K562 (cell line): ENCODE measurements at regions not wholly inside any gene's neighbourhood (a gene's known extent, or its start where the extent isn't known, plus 50 kb on each side); places are given as distances from the start of the nearest gene placed in this dataset.

ENCODE experiments used
- ATAC-seq: fragments of 200-7000 bp; cut with Tn5 transposase; 3 replicates; pipeline ENCODE4 v1.9.1; 2020; ENCODE audit warnings: moderate library complexity
- BruUV-seq: library from RNA; stranded (reverse); fragments of 400-500 nt; replicated peaks from 2 replicates; lab custom pipeline; 2021; lab: Mats Ljungman, UMichigan
- CTCF ChIA-PET: fragments of 300-600 bp; formaldehyde crosslinking; extraction: SDS; loops from one replicate; lab custom pipeline; 2021; ENCODE audit warnings: low intra/inter-chr PET ratio; lab: Yijun Ruan, JAX
- POLR2A ChIA-PET: fragments of 300-600, 350-650 bp; sonication (Branson Sonifier 250); formaldehyde crosslinking; extraction: SDS; loops from one replicate; lab custom pipeline; 2021; ENCODE audit warnings: antibody characterized with exemption, inconsistent platforms; lab: Yijun Ruan, JAX
- DNase-seq, 4 experiments: peaks; one replicate each; pipeline versions ENCODE4 v3.0.0 to v3.0.0-alpha.2; 2011 to 2018; ENCODE audit warnings: low spot score in 3 of 4, mixed read lengths in 3 of 4; ENCODE audit errors: extremely low read depth in 1 of 4
- FAIRE-seq: peaks from 2 replicates; lab custom pipeline; 2011; peaks lifted over from hg19 to GRCh38; lab: Jason Lieb, UNC
- H2AFZ ChIP-seq: 2 replicates; pipeline ENCODE4 v1.6.0; 2011; ENCODE audit warnings: low read depth, low read length, control low read depth, inconsistent platforms
- H3K27ac ChIP-seq: fragments of 200-600 bp; 3 replicates; pipeline ENCODE4 v1.8.0; 2011; ENCODE audit warnings: low read depth, mild to moderate bottlenecking, control low read depth, inconsistent platforms, low read length, moderate library complexity, mixed read lengths; ENCODE audit errors: extremely low read depth
- H3K27me3 ChIP-seq, 2 experiments: fragments of 300-600 bp in 1 of 2; 2 replicates in 1 of 2; 3 replicates in 1 of 2; pipeline versions ENCODE4 v1.6.0 to v1.8.0; 2011; ENCODE audit warnings: inconsistent platforms in 2 of 2, low read length in 2 of 2, mild to moderate bottlenecking in 1 of 2, mixed read lengths in 1 of 2, moderate library complexity in 1 of 2; ENCODE audit not compliant: control insufficient read depth in 2 of 2, insufficient read depth in 2 of 2
- H3K36me3 ChIP-seq: fragments of 300-600 bp; 3 replicates; pipeline ENCODE4 v1.8.0; 2011; ENCODE audit warnings: mild to moderate bottlenecking, low read length, inconsistent platforms; ENCODE audit not compliant: control insufficient read depth, insufficient read depth
- H3K4me1 ChIP-seq, 2 experiments: fragments of 200-600 bp in 1 of 2; replicated peaks in 1 of 2; 2 replicates in 1 of 2; 3 replicates in 1 of 2; pipeline versions ENCODE4 v1.5.1 to v1.8.0; 2011; ENCODE audit warnings: inconsistent platforms in 2 of 2, low read length in 2 of 2, mild to moderate bottlenecking in 1 of 2, mixed read lengths in 1 of 2, moderate library complexity in 1 of 2; ENCODE audit not compliant: control insufficient read depth in 2 of 2, insufficient read depth in 2 of 2
- H3K4me2 ChIP-seq: 2 replicates; pipeline ENCODE4 v1.6.1; 2011; ENCODE audit warnings: low read length, control low read depth, inconsistent platforms, mixed read lengths; ENCODE audit not compliant: insufficient read depth
- H3K4me3 ChIP-seq: fragments of 200-600 bp; sonication (generic), shearing (Covaris generic); 2 replicates; pipeline ENCODE4 v1.5.1; 2016; ENCODE audit warnings: control low read depth, inconsistent platforms
- H3K79me2 ChIP-seq: fragments of 200-600 bp; 3 replicates; pipeline ENCODE4 v1.8.0; 2011; ENCODE audit warnings: low read length, inconsistent platforms; ENCODE audit not compliant: control insufficient read depth, insufficient read depth
- H3K9ac ChIP-seq, 2 experiments: 2 replicates each; pipeline versions ENCODE4 v1.6.0 to v1.6.1; 2011; ENCODE audit warnings: low read depth in 2 of 2, low read length in 2 of 2, control low read depth in 1 of 2, inconsistent platforms in 1 of 2, mild to moderate bottlenecking in 1 of 2, mixed read lengths in 1 of 2; ENCODE audit not compliant: insufficient read depth in 1 of 2
- H3K9me1 ChIP-seq: one replicate; pipeline ENCODE4 v1.6.0; 2011; ENCODE audit warnings: inconsistent platforms, mild to moderate bottlenecking, low read length, moderate library complexity; ENCODE audit not compliant: control insufficient read depth, insufficient read depth
- H3K9me3 ChIP-seq: replicated peaks from 2 replicates; pipeline ENCODE4 v1.5.1; 2011; ENCODE audit warnings: low read depth, low read length, inconsistent platforms; ENCODE audit not compliant: control insufficient read depth, insufficient read depth
- H4K20me1 ChIP-seq: replicated peaks from 2 replicates; pipeline ENCODE4 v1.6.1; 2011; ENCODE audit warnings: low read length, inconsistent platforms, mixed read lengths; ENCODE audit not compliant: control insufficient read depth, insufficient read depth
- CREB3 ChIP-seq: fragments of 450-650 bp; conservative IDR thresholded peaks from 2 replicates; pipeline ENCODE4 v1.6.1; 2016; ENCODE audit warnings: missing genetic modification characterization, low read depth, mild to moderate bottlenecking, missing compliant biosample characterization, moderate library complexity
- CTCF ChIP-seq, 3 experiments: IDR thresholded peaks in 2 of 3; conservative IDR thresholded peaks in 1 of 3; 2 replicates each; pipeline ENCODE4 v1.5.1; 2011 to 2012; ENCODE audit warnings: low read length in 3 of 3, mild to moderate bottlenecking in 3 of 3, control low read depth in 2 of 3, improper control_type of control experiment in 1 of 3, inconsistent platforms in 1 of 3, low read depth in 1 of 3, mixed read lengths in 1 of 3, moderate library complexity in 1 of 3; ENCODE audit not compliant: insufficient read depth in 2 of 3
- ETV1 ChIP-seq: fragments of 450-650 bp; conservative IDR thresholded peaks from 2 replicates; pipeline ENCODE4 v1.6.1; 2016; ENCODE audit warnings: missing genetic modification characterization, control low read depth, low read depth, missing compliant biosample characterization
- HNRNPL ChIP-seq: fragments of 200-400 bp; formaldehyde crosslinking; IDR thresholded peaks from 2 replicates; pipeline ENCODE4 v1.6.1; 2017; ENCODE audit warnings: low read depth, mild to moderate bottlenecking, low read length
- NR2F6 ChIP-seq: fragments of 450-650 bp; formaldehyde crosslinking; IDR thresholded peaks from 2 replicates; pipeline ENCODE4 v1.4.0; 2020; ENCODE audit warnings: mild to moderate bottlenecking
- SMAD2 ChIP-seq: fragments of 150-350 bp; IDR thresholded peaks from 2 replicates; pipeline ENCODE4 v1.6.1; 2014; ENCODE audit warnings: low read depth, mild to moderate bottlenecking, low read length
- SMC3 ChIP-seq: conservative IDR thresholded peaks from 2 replicates; pipeline ENCODE4 v1.6.1; 2011; ENCODE audit warnings: low read depth, low read length, improper control_type of control experiment; ENCODE audit not compliant: insufficient read depth
- TGIF2 ChIP-seq: sonication (generic); formaldehyde crosslinking; IDR thresholded peaks from 2 replicates; pipeline ENCODE4 v1.8.1; 2022; ENCODE audit warnings: mild to moderate bottlenecking, missing genetic modification reagents, moderate library complexity
- USF2 ChIP-seq: sonication (generic); formaldehyde crosslinking; IDR thresholded peaks from 2 replicates; pipeline ENCODE4 v1.5.0; 2020; ENCODE audit warnings: missing genetic modification reagents
- ZNF253 ChIP-seq: fragments of 250-450 bp; sonication (Bioruptor Pico); conservative IDR thresholded peaks from 2 replicates; pipeline ENCODE4 v1.6.1; 2021; ENCODE audit warnings: mild to moderate bottlenecking
- ZNF584 ChIP-seq: fragments of 200-800 bp; sonication (Bioruptor generic); IDR thresholded peaks from 2 replicates; pipeline ENCODE4 v1.6.1; 2016; ENCODE audit warnings: low read depth, mild to moderate bottlenecking, missing genetic modification characterization, missing compliant biosample characterization
- WGBS: fragments of 100-300 bp; shearing (Covaris generic); methylation state at CpG from one replicate; pipeline ENCODE4 v1.1.6; 2016; ENCODE audit warnings: low coverage, mixed read lengths; ENCODE audit not compliant: insufficient coverage; ENCODE audit errors: missing lambda C conversion rate; 5-methylcytosine and 5-hydroxymethylcytosine counted together
- in situ Hi-C: fragments of 300-500 bp; cut with MboI; formaldehyde crosslinking; loops from 4 replicates; pipeline ENCODE4 v1.15.0; 2018; ENCODE audit warnings: inconsistent platforms, mixed read lengths
- intact Hi-C: fragments of 100-400 bp; cut with micrococcal nuclease; formaldehyde crosslinking; loops from 2 replicates; pipeline ENCODE4 v1.14.2; 2022
- TF ChIP-seq, protein P1 (sequence below): fragments of 250-450 bp; sonication (Bioruptor Pico); IDR thresholded peaks from 2 replicates; pipeline ENCODE4 v1.4.0; 2020; ENCODE audit warnings: mild to moderate bottlenecking, moderate library complexity
- TF ChIP-seq, protein P2 (sequence below), 2 experiments: IDR thresholded peaks; 2 replicates each; pipeline ENCODE4 v1.6.1; 2011; ENCODE audit warnings: borderline replicate concordance in 1 of 2, control low read depth in 1 of 2, low read depth in 1 of 2, low read length in 1 of 2, mild to moderate bottlenecking in 1 of 2, mixed read lengths in 1 of 2, moderate library complexity in 1 of 2; ENCODE audit not compliant: insufficient read depth in 1 of 2, insufficient read length in 1 of 2, poor library complexity in 1 of 2, severe bottlenecking in 1 of 2; ENCODE audit errors: extremely low read depth in 1 of 2

- TF ChIP-seq, protein P1, sequence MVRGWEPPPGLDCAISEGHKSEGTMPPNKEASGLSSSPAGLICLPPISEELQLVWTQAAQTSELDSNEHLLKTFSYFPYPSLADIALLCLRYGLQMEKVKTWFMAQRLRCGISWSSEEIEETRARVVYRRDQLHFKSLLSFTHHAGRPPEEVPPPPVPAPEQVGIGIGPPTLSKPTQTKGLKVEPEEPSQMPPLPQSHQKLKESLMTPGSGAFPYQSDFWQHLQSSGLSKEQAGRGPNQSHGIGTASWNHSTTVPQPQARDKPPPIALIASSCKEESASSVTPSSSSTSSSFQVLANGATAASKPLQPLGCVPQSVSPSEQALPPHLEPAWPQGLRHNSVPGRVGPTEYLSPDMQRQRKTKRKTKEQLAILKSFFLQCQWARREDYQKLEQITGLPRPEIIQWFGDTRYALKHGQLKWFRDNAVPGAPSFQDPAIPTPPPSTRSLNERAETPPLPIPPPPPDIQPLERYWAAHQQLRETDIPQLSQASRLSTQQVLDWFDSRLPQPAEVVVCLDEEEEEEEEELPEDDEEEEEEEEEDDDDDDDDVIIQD: no peak
- TF ChIP-seq HNRNPL: no peak
- no peak for TF ChIP-seq TGIF2 (CRISPR knock-in tag)
- TF ChIP-seq, protein P2, sequence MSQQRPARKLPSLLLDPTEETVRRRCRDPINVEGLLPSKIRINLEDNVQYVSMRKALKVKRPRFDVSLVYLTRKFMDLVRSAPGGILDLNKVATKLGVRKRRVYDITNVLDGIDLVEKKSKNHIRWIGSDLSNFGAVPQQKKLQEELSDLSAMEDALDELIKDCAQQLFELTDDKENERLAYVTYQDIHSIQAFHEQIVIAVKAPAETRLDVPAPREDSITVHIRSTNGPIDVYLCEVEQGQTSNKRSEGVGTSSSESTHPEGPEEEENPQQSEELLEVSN (IDR thresholded peaks at IDR 0.05; ENCODE audit: borderline replicate concordance in 1 of 2, extremely low read depth in 1 of 2, insufficient read depth in 1 of 2, insufficient read length in 1 of 2, low read depth in 1 of 2, low read length in 1 of 2, poor library complexity in 1 of 2, severe bottlenecking in 1 of 2): peak; percentile 50 to 85
- no peak for TF ChIP-seq CREB3 (tag)
- no peak for TF ChIP-seq ZNF253 (CRISPR knock-in tag)
These were observed 232.0 kb downstream of the IRX1 start (continued) for GRCh38 chr5:3827624-3828023.

GRCh38 chr5:3828761-3829160 lies 233.1 kb downstream of the IRX1 start:
- H3K9me3 ChIP-seq: no peaks in the 10 kb centered on the region
- H3K4me2 ChIP-seq: no peak overlapping the region
- DNase-seq (peak in 2 of 4 experiments; percentile 19 to 30), ATAC-seq (peak; percentile 74), FAIRE-seq (no peak)
- H3K9ac ChIP-seq: no peak overlapping the region
- no TSS peak for BruUV-seq
- CTCF ChIA-PET: no interaction called here
- in situ Hi-C loops (no loop called here), intact Hi-C loops (no loop called here)
- H3K4me3 ChIP-seq: no peak overlapping the region
- no peaks in the 10 kb centered on the region for H3K27me3 ChIP-seq
- POLR2A ChIA-PET: interaction anchor here (0.6 kb wide), 1 partner anchor 899 kb away, joined by 3 read pairs; no protein-coding TSS in a partner anchor
- no peaks in the 10 kb centered on the region for H3K79me2 ChIP-seq
- no peaks in the 10 kb centered on the region for H3K36me3 ChIP-seq
- no peaks in the 10 kb centered on the region for H4K20me1 ChIP-seq
- WGBS: 13% methylated on average over 4 of the region's 4 CpGs
- no peaks in the 10 kb centered on the region for H3K9me1 ChIP-seq
- H2AFZ ChIP-seq: peak overlapping the region; percentile 40; the same call in 1 of the 2 replicates
- H3K4me1 ChIP-seq: peaks cover 0 to 3% of the 10 kb centered on the region in 2 experiments; a peak in 1 of 5 replicates
- no peak overlapping the region for H3K27ac ChIP-seq
- TF ChIP-seq NR2F6 (CRISPR knock-in tag) (no peak), ZNF584 (CRISPR knock-in tag) (no peak), ETV1 (no peak), USF2 (CRISPR knock-in tag) (peak; percentile 23; the same call in 1 of the 2 replicates), SMC3 (no peak), SMAD2 (no peak), CTCF (IDR thresholded peaks at IDR 0.05 in 2 of 3, conservative IDR thresholded peaks at IDR 0.05 in 1 of 3; ENCODE audit: insufficient read depth in 2 of 3, low read depth in 1 of 3, low read length in 3 of 3) (peak in 2 of 3 experiments; percentile 22 to 37; a peak in 3 of 6 replicates)
